ENCODE measurements at regions not wholly inside any gene's neighbourhood (a gene's known extent, or its start where the extent isn't known, plus 50 kb on each side); places are given as distances from the start of the nearest gene placed in this dataset.

DNA sequence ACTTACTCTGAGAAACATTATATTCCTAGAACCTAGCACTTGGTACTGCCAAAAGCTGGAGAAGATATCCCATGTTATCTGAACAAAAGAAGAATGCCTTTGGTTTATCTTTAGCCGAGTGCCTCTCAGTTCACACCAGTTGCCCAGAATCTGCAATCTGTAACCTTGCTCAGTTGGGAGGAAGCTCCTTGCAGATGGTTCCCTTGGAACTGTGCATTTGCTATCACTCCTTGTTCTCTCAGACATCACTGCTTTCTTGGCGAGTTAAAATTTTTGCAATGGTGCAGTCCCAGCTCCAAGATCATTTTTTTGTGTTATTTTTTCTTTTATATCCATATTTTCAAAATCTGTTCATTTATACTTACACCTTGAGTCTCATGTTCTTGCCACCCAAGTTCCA, 446.5 kb downstream of the KCNJ2 start:
- Mint-ChIP-seq H3K36me3 (no peaks in the 10 kb centered on the region), H3K27ac (no peak overlapping the region), H3K9me3 (peaks cover 4% of the 10 kb centered on the region; the same call in 1 of the 2 replicates), H3K27me3 (ENCODE audit: low read depth) (no peaks in the 10 kb centered on the region), H3K4me1 (no peaks in the 10 kb centered on the region), H3K4me3 (no peak overlapping the region)
- ATAC-seq (no peak), DNase-seq (ENCODE audit: low spot score) (no peak)
- POLR2A ChIA-PET: no interaction called here
- CTCF ChIA-PET: no interaction called here
- TF ChIP-seq ELF4 (CRISPR knock-in tag; IDR thresholded peaks at IDR 0.05; ENCODE audit: low read depth) (no peak), ZNF317 (CRISPR knock-in tag; IDR thresholded peaks at IDR 0.05; ENCODE audit: borderline replicate concordance, low read depth) (no peak), NR1H2 (CRISPR knock-in tag; IDR thresholded peaks at IDR 0.05) (no peak)

DNA sequence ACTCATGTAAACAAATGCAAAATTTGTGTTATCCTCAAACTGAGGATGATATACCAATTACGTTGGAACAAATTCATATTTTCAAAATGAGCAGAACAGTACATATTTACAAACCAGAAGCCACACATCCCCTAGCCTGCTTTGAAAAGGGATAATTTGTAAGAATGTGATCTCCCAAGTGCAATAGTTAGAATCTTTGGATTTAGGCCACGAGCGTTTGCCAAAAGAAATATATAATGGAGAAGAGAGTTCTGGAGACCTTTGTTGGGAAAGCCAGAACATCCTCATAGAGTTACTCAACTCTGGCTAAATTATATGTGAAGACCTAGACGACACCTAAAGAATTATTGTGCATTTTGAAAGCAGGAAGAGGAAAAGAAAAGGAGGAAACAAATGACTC, 449.3 kb downstream of the KCNJ2 start:
- no peak for DNase-seq (ENCODE audit: low spot score)
- H3K36me3 Mint-ChIP-seq: no peaks in the 10 kb centered on the region
- ChIA-PET POLR2A (no interaction called here), CTCF (no interaction called here)
- TF ChIP-seq, protein P1, sequence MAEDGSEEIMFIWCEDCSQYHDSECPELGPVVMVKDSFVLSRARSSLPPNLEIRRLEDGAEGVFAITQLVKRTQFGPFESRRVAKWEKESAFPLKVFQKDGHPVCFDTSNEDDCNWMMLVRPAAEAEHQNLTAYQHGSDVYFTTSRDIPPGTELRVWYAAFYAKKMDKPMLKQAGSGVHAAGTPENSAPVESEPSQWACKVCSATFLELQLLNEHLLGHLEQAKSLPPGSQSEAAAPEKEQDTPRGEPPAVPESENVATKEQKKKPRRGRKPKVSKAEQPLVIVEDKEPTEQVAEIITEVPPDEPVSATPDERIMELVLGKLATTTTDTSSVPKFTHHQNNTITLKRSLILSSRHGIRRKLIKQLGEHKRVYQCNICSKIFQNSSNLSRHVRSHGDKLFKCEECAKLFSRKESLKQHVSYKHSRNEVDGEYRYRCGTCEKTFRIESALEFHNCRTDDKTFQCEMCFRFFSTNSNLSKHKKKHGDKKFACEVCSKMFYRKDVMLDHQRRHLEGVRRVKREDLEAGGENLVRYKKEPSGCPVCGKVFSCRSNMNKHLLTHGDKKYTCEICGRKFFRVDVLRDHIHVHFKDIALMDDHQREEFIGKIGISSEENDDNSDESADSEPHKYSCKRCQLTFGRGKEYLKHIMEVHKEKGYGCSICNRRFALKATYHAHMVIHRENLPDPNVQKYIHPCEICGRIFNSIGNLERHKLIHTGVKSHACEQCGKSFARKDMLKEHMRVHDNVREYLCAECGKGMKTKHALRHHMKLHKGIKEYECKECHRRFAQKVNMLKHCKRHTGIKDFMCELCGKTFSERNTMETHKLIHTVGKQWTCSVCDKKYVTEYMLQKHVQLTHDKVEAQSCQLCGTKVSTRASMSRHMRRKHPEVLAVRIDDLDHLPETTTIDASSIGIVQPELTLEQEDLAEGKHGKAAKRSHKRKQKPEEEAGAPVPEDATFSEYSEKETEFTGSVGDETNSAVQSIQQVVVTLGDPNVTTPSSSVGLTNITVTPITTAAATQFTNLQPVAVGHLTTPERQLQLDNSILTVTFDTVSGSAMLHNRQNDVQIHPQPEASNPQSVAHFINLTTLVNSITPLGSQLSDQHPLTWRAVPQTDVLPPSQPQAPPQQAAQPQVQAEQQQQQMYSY (CRISPR knock-in tag; IDR thresholded peaks at IDR 0.05): no peak
- H3K27me3 Mint-ChIP-seq (ENCODE audit: low read depth): no peaks in the 10 kb centered on the region
- 0 out of 2 replicates have a peak, but pooled peaks cover 2% of the 10 kb centered on the region for H3K4me1 Mint-ChIP-seq
- no peak for ATAC-seq
- H3K27ac Mint-ChIP-seq: no peak overlapping the region
- no peak overlapping the region for H3K4me3 Mint-ChIP-seq
- peaks cover 4% of the 10 kb centered on the region; the same call in 1 of the 2 replicates for H3K9me3 Mint-ChIP-seq

DNA sequence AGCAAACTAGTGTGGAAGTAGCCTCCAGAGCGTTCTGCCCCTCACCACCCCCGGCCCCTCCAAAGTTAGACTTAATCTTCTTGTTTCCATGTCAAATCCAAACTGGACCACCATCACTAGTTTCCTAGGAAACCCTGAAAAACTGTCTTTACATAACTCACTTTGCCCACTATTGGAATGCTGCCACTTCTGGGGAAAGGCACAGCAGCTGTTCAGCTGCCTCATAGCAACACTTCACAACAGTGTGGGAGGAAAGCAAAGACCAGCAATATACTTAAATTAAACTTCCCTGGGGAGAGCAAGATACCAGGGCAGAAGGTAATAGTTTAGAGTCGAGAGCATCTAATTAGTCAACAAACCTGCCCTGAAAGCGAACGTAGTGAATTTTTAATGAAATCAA, 452.2 kb downstream of the KCNJ2 start:
- no peak overlapping the region for H3K27ac Mint-ChIP-seq
- H3K4me1 Mint-ChIP-seq: 0 out of 2 replicates have a peak, but pooled peaks cover 2% of the 10 kb centered on the region
- POLR2A ChIA-PET: no interaction called here
- no peaks in the 10 kb centered on the region for H3K27me3 Mint-ChIP-seq (ENCODE audit: low read depth)
- CTCF ChIA-PET: no interaction called here
- DNase-seq (ENCODE audit: low spot score) (no peak), ATAC-seq (no peak)
- TF ChIP-seq TEAD1 (CRISPR knock-in tag; IDR thresholded peaks at IDR 0.05): no peak
- TF ChIP-seq ZNF263 (CRISPR knock-in tag; IDR thresholded peaks at IDR 0.05; ENCODE audit: low read depth): no peak
- H3K36me3 Mint-ChIP-seq: no peaks in the 10 kb centered on the region
- H3K9me3 Mint-ChIP-seq: peaks cover 4% of the 10 kb centered on the region; the same call in 1 of the 2 replicates
- no peak overlapping the region for H3K4me3 Mint-ChIP-seq

DNA sequence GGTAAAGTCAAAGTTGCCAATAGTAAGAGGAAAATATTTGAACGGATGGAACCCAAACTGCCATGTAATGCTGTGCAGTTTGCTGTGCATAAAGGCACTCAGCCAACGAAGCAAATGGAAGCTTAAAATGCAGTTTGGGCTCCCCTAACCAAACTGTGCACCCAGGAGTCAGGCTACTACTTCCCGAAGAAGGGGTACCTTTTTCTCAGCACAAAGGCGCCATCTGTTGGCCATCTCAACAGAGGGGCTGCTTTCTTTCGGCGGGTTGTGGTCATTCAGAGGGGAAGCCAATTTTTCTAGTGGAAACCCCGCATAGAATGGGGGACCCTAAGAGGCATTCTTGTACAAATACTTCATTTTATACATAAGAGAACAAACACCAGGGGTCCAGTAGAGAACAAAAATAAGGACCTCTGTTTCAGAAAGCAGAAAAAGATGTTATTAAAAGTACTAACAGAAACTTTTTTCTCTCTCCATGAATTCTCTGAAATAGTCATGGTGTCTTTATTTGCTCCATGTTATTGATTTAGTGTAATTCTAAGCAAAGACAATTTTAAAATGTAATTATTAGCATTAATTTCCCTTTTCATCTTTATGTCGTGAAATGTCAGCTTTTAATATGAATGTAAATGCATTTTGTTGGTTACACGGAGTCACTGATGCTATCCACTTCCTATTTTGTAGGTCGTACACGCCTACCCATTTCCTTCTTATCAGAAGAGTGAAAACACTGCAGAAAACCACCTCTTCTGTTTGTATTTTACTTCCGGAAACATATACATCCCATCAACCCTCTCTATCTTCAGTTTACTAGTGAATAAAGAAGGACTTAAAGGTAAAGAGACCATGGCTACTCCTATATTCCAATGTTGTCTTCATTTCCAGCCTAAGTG, 453.3 kb downstream of the KCNJ2 start:
- Mint-ChIP-seq H3K4me3 (no peak overlapping the region), H3K27me3 (ENCODE audit: low read depth) (no peaks in the 10 kb centered on the region)

More for the DNA sequence above, 453.3 kb downstream of the KCNJ2 start:
- ChIA-PET CTCF (interaction anchor here (0.6 to 0.7 kb wide), 2 partner anchors 65 to 1043 kb away, joined by 3 read pairs; no protein-coding TSS in a partner anchor), POLR2A (interaction anchor here (0.5 kb wide), 1 partner anchor 1405 kb away, joined by 3 read pairs; no protein-coding TSS in a partner anchor)
- TF ChIP-seq, protein P2, sequence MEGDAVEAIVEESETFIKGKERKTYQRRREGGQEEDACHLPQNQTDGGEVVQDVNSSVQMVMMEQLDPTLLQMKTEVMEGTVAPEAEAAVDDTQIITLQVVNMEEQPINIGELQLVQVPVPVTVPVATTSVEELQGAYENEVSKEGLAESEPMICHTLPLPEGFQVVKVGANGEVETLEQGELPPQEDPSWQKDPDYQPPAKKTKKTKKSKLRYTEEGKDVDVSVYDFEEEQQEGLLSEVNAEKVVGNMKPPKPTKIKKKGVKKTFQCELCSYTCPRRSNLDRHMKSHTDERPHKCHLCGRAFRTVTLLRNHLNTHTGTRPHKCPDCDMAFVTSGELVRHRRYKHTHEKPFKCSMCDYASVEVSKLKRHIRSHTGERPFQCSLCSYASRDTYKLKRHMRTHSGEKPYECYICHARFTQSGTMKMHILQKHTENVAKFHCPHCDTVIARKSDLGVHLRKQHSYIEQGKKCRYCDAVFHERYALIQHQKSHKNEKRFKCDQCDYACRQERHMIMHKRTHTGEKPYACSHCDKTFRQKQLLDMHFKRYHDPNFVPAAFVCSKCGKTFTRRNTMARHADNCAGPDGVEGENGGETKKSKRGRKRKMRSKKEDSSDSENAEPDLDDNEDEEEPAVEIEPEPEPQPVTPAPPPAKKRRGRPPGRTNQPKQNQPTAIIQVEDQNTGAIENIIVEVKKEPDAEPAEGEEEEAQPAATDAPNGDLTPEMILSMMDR (IDR thresholded peaks at IDR 0.05): peak; percentile 27; the same call in 1 of the 2 replicates
- TF ChIP-seq ZNF263 (CRISPR knock-in tag; IDR thresholded peaks at IDR 0.05; ENCODE audit: low read depth) (no peak), RORB (CRISPR knock-in tag; IDR thresholded peaks at IDR 0.05) (no peak), ZNF671 (CRISPR knock-in tag; IDR thresholded peaks at IDR 0.05) (no peak)
- TF ChIP-seq, protein P3, sequence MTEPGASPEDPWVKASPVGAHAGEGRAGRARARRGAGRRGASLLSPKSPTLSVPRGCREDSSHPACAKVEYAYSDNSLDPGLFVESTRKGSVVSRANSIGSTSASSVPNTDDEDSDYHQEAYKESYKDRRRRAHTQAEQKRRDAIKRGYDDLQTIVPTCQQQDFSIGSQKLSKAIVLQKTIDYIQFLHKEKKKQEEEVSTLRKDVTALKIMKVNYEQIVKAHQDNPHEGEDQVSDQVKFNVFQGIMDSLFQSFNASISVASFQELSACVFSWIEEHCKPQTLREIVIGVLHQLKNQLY (CRISPR knock-in tag; IDR thresholded peaks at IDR 0.05): no peak
- peak; percentile 93 for ATAC-seq
- peak; percentile 79 for DNase-seq (ENCODE audit: low spot score)
- Mint-ChIP-seq H3K27ac (no peak overlapping the region), H3K9me3 (peaks cover 4% of the 10 kb centered on the region; the same call in 1 of the 2 replicates), H3K36me3 (no peaks in the 10 kb centered on the region), H3K4me1 (0 out of 2 replicates have a peak, but pooled peaks cover 2% of the 10 kb centered on the region)
